ENCODE measurements at regions not wholly inside any gene's neighbourhood (a gene's known extent, or its start where the extent isn't known, plus 50 kb on each side); places are given as distances from the start of the nearest gene placed in this dataset.
"Not testable (repeated sequence)": the region's sequence is repeated elsewhere in the genome, so short reads cannot be mapped to it uniquely, and the experiment has no call there.

- DNase-seq = no peak
Observed at GRCh38 chr9:89674667-89675057, 69.8 kb downstream of the GADD45G start.

DNA sequence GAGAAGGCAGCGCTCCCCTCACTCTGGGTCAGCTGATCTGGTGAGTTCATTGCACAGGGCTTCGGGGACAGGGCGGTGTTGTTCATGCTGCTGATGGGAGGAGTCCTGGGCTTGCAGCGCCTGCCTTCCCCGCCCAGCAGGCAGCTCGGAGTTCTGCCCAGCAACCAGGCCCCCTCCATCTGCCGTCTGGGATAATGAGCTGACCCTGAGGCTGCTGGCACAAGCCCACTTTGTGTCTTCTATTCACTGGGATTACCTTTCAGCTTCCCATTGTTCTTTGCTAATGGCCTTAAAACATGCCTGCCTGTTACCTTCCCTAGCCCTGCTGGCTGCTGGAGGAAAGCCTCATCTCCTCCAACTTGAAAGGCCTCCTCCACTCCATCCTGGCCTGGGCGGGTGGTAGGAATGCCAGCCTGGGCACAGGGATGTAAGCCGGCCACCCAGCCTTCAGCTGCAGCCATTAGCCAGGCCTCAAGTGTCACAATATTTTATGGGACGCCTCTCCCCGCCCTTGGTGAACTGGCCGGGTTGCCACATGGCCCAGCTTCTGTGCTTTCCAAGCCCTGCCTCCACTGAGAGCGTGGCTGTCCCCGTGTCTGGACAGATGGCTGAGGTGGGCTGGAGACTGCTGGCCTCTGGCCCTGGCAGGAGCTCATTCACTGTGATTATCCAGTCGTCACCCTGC is 70.4 kb downstream of the GADD45G start:
- no peak for DNase-seq

DNA sequence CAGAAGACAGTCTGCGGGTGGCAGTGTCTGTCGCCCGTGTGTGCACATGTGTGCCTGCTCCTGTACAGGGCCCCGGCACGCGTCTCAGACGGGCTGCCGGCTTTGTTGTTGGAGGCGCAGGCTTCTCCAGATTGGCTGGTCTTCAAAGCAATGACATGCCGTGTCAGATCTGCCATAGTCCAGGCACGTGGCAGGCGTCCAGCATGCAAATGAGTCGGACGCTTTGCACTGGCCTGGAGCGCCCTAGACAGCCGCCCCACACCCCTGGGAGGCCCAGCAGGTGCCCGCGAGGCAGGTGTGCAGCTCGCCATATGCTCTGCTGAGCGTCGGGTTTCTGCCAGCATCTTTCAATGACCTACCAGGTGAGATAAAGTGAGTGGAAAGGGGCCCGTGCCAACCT is 71.5 kb downstream of the GADD45G start:
- no peak for DNase-seq

DNA sequence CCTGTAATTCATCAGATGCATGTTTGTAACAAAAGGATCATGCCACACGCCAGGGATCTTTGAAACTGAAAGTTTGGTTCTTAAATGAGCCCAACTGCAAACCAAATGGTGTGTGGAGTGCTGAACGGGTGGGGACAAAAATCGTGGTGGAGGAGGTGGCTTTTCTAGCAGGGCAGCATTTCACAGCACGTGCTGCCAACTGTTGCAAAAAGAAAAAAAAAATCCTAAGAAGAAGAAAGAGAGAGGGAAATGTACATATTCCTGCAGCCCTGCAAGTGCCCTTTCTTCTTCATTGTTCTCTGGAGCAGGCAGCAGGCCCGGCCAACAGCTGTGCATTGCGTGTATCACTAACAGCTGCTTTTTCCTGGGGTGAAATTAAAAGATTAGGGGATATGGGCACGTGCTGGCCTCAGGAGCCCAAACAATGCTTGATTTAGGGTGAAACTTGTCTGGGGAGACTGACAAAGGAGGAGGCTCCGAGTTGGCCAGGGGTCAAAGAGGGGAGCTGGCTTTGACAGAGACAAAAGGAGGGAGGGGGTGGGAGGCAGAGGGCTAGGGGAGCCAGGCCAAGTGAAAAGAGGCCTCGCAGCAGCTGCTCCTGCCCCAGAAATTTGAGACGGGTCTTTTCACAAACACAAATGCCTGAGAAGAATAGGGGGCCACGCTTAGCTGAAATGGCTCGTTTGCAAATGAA is 73.0 kb downstream of the GADD45G start:
- no peak for DNase-seq

DNA sequence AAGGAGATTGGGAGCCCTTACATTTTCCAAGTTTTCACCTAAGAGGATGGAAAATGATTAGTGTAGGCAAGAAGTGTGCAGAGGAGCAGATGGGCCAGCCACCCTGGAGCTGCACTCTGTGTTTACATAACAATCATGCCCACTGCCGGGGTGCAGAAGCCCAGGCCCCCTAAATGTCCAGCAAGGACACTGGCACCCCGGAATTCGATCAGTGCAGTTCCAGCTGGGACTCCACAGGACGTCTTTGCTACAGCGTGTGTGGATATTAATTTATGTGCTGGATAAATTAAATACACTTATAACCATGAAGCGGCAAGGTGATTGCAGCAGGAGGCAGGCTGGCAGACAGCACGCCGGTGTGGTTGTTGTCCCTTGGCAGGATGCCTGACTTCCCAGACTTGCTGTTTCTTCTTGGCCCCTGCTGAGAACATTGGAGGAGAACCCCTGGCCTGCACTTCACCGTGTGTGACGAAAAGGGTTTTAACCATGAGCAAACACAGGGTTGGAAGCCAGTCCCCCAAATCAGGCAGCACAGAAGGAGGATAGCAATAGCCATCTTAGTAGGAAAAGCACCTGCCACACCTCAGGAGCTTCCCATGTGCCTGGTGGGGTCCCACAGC is 73.7 kb downstream of the GADD45G start:
- DNase-seq = no peak

DNA sequence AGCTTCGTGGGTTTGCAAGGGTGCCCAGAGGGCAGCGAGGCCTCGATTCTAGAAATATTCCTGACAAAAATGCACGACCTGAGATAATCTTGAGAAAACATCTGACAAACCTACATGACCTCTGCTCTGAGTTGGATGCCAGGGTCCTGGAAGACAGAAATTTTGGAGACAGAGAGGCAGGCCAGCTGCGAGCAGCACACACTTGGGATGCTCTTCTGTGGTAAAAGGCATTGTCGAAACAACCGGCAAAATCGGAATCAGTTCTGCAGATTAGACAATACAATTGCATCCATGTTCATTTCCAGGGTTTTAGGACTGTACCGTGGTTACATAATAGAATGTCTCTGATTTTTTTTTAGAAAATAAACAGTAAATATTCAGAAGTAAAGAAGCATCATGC is 74.2 kb downstream of the GADD45G start:
- no peak for DNase-seq

- no peak for DNase-seq
Observed at GRCh38 chr9:89679581-89679980, 74.8 kb downstream of the GADD45G start.

DNA sequence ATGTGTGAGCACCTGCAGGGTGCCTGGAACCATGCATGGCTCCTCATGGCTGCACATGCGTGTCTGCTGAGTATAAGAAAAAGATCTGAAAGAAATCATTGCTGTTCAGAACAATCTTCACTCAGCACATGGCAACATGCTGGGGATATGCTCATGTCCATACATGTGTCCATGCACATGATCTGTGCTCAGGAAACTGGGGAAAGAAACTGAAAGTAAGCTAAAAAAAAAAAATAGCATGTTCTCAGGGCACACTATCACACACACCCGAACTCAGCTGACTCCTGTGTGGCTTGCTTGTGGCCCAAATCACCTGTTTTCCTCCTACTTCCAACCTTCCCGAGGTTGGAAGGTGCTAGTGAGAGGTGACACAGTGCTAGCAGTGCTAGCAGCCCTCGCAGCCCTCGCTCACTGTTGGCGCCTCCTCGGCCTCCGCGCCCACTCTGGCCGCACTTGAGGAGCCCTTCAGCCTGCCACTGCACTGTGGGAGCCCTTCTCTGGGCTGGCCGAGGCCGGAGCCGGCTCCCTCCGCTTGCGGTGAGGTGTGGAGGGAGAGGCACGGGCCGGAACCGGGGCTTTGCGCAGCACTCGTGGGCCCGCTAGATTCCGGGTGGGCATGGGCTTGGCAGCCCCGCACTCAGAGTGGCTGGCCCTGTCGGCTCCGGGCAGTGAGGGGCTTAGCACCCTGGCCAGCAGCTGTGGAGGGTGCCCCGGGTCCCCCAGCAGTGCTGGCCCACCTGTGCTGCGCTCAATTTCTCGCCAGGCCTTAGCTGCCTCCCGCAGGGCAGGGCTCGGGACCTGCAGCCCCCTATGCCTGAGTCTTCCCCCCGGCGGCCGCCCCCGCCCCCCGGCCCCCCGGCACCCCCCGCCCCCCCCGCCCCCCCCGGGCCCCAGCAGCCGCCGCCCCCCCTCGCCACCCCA is 76.0 kb downstream of the GADD45G start:
- no peak for DNase-seq

GRCh38 chr9:89681468-89681859 is 76.7 kb downstream of the GADD45G start:
- not testable (repeated sequence) for DNase-seq

DNA sequence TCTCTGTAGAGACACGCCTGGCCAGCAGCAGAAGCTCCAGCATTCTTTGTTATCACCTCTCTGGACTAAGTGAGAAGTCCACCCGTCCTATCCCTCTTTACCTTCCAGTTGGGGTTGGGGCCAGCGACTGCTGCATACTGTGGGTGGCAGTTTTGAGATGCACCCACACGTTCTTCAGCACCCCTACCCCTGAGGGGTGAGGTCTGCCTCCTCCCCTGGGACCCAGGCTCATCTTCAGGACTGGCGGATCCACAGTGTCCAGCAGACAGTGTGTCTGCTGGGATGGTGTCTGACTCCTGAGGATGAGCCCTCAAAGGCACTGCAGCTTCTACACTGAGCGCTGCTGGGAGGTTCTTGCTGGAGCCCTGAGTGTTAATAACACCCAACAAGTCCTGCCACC is 78.8 kb downstream of the GADD45G start:
- no peak for DNase-seq

DNA sequence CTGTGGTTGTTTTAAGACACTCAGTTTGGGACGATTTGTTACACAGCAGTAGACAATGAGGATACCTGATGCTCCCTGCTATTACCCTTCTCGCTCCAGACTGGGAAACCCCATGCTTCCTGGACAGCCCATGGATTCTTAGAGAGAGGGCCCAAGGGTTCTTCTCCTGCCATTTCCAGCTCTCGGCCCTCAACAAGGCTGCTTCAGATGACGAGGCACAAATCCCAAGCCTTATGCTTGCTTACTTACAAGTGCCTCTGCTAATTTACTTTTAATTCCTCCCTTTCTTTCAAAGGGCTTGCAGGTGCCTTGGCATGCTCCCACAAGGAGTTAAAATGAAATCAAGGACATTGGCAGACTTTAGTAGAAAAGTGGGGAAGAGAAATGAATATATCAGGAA is 79.4 kb downstream of the GADD45G start:
- no peak for DNase-seq

- no peak for DNase-seq
Observed at GRCh38 chr9:89684912-89685636, 80.3 kb downstream of the GADD45G start.

GRCh38 chr9:89685698-89686097 is 80.9 kb downstream of the GADD45G start:
- DNase-seq = no peak

DNA sequence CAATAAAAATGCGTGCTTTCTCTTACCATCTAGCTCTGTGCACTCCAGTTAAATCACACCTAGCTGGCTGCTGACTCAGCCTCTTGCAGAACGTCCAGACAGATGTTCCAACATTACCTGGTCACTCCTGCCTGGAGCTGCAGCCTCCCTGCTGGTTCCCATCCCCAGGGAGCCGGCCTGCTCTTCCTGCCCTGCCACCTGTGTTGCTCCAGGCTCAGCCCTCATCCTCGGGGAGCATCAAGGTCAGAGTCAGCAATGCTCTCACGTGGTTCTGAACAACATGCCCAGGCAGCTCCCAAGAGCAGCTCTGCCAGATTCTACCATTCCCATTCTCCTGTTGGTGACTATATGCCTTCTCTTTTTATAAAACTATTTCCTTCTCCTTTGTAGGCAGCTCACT is 81.3 kb downstream of the GADD45G start:
- no peak for DNase-seq

DNA sequence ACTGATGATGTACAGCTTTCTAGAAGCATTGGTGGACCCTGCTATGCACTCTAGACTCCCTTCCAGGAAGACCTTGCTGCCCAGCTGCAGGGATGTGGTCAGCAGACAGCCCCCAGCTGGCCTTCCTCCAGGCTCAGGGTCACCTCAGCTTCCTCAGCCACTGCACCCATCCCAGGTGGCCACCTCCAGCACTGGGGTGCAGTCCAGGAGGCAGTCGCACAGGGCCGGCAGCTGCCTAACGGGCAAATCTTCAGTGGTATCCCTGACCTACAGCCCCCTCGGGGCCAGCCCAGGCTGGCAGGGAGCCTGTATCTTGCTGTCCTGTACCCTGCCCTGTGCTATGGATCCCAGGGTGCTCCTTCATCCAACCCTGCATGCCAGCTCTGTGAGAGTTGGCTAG is 81.8 kb downstream of the GADD45G start:
- DNase-seq = no peak

GRCh38 chr9:89687188-89687587 is 82.4 kb downstream of the GADD45G start:
- no peak for DNase-seq

- DNase-seq = no peak
Observed at GRCh38 chr9:89687848-89688247, 83.0 kb downstream of the GADD45G start.

GRCh38 chr9:89689321-89689720 is 84.5 kb downstream of the GADD45G start:
- not testable (repeated sequence) for DNase-seq

GRCh38 chr9:89690334-89690912 is 85.6 kb downstream of the GADD45G start:
- no peak for DNase-seq

DNA sequence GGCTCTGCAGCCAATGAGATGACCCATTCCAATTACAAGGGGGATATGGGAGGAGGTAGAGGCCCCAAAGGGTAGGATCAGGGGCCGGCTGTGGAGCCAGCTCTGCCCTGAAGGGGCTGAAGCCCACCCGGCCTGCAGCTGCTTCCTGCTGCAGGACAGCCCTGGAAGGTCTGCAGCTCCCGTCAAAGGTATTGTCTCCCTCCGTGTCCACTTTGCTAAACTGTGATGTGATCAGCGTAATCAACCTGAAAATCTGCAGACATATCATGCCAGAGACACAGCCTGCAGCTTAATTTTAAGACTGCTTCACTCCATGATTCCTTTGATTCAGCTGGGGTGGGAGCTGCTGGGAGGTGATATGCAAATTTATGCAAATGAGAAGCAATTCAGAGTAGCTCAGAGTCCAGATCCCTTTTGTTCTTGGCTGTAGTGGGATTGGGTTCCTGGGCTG is 90.7 kb downstream of the GADD45G start:
- no peak for DNase-seq

DNA sequence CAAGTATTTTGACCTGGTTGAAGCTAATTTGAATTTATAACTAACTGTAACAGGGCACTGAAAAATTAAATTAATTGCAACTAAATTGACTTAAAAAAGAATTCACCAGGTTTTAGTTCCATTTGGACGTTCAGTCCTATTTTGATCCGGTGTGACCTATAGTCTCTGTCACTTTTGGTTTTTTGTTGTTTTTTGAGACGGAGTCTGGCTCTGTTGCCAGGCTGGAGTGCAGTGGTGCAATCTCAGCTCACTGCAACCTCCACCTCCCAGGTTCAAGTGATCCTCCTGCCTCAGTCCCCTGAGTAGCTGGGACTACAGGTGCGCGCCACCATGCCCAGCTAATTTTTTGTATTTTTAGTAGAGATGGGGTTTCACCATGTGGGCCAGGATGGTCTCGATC is 91.2 kb downstream of the GADD45G start:
- DNase-seq = not testable (repeated sequence)

DNA sequence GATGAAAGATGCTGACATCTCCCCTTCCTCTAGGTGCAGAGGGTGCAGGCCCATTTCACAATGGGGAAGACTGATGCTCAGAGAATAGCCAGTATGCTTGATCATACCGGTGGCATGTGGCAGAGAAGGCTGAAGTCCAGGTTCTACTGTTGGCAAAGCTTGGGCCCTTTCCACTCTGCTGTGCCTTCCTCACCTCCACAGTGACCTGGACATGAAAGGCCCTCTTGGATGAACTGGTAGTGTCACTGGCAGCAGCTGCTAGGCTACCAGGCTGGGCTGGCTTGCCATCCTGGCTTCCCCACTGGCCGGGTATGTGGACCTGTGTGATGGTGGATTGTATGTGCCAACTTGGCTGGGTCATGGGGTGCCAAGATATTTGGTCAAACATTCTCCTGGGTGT is 92.0 kb downstream of the GADD45G start:
- DNase-seq = no peak
